ENCODE measurements at regions not wholly inside any gene's neighbourhood (a gene's known extent, or its start where the extent isn't known, plus 50 kb on each side); places are given as distances from the start of the nearest gene placed in this dataset.

- no peak for DNase-seq (ENCODE audit: extremely low spot score)
- POLR2A ChIA-PET = no interaction called here
- TF ChIP-seq SUZ12 (IDR thresholded peaks at IDR 0.05) (no peak), SP1 (IDR thresholded peaks at IDR 0.05) (no peak), ZNF384 (IDR thresholded peaks at IDR 0.05) (no peak), NFRKB (IDR thresholded peaks at IDR 0.05) (no peak), BHLHE40 (IDR thresholded peaks at IDR 0.05; ENCODE audit: borderline replicate concordance) (no peak), FOXM1 (IDR thresholded peaks at IDR 0.05; ENCODE audit: borderline replicate concordance) (no peak), FOXK2 (IDR thresholded peaks at IDR 0.05) (no peak), ELF4 (IDR thresholded peaks at IDR 0.05) (no peak), CTBP1 (IDR thresholded peaks at IDR 0.05; ENCODE audit: borderline replicate concordance) (no peak), ARNT (IDR thresholded peaks at IDR 0.05) (no peak)
- CTCF ChIA-PET = no interaction called here
Measured at GRCh38 chr13:81058916-81059290, 718.0 kb upstream of the SPRY2 start.

DNA sequence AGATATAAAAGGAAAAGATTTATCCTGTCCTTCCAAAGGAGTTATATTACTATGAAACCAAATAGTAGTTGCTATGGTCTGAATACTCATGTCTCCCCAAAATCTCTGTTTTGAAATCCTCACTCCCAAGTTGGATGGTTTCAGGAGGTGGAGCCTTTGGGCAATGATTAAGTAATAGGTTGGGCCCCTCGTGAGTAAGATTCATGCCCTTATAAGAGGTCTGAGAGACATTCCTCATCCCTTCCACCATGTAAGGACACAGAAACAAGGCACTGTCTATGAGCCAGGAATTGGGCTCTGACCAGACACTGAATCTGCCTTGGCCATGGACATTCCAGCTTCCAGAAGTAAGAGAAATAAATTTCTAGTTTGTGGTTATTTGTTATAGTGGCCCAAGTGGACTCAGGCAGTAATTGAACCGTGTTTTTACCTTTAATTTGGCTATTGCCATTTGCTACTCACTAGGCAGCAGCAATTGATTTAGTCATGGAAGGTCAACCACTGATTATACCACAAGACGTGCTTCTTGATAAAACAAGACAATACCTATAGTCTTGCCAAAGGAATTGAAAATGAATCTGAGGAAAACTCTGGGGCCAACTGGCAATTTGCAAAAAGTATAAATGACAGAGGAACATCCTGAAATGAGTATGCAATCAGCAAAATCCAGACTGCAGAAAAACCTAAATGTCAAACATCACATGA, 717.4 kb upstream of the SPRY2 start:
- no peak for TF ChIP-seq CTBP1 (IDR thresholded peaks at IDR 0.05; ENCODE audit: borderline replicate concordance)
- TF ChIP-seq ELF4 (IDR thresholded peaks at IDR 0.05) = no peak
- TF ChIP-seq LEF1 (IDR thresholded peaks at IDR 0.05; ENCODE audit: borderline replicate concordance) = no peak
- TF ChIP-seq SUZ12 (IDR thresholded peaks at IDR 0.05) = no peak
- TF ChIP-seq NFRKB (IDR thresholded peaks at IDR 0.05) = no peak
- TF ChIP-seq BHLHE40 (IDR thresholded peaks at IDR 0.05; ENCODE audit: borderline replicate concordance) = no peak
- no peak for TF ChIP-seq FOXM1 (IDR thresholded peaks at IDR 0.05; ENCODE audit: borderline replicate concordance)
- TF ChIP-seq HDGF (IDR thresholded peaks at IDR 0.05; ENCODE audit: borderline replicate concordance) = no peak
- no peak for TF ChIP-seq ARNT (IDR thresholded peaks at IDR 0.05)
- no peak for TF ChIP-seq TARDBP (IDR thresholded peaks at IDR 0.05)
- no peak for TF ChIP-seq SP1 (IDR thresholded peaks at IDR 0.05)
- no peak for TF ChIP-seq ZNF384 (IDR thresholded peaks at IDR 0.05)
- ChIA-PET POLR2A (no interaction called here), CTCF (no interaction called here)
- DNase-seq (ENCODE audit: extremely low spot score) = no peak

DNA sequence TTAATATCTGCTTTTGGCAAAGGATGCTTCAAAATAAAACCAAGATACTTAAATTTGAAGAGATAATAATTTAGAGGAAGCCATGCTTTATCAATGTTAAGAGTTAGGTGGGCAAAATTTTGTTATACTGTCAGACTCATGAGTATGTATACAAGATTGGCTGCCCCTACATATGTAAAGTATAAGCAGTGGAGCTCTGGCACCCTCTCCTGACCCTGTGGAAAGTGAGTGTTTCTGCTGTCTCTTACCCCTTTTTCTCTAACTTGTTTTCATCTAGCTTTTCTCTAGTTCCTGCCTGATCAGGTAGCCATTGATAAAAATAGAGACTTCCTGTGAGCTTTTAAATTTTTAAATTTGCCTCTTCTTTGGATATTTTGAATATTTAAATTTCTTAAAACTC, 710.9 kb upstream of the SPRY2 start:
- TF ChIP-seq L3MBTL2 (conservative IDR thresholded peaks at IDR 0.05) = no peak
- ChIA-PET POLR2A (no interaction called here), CTCF (interaction anchor here (0.6 to 1.1 kb wide), 2 partner anchors 73 to 1351 kb away, joined by 3 to 4 read pairs; no protein-coding TSS in a partner anchor)
- no peak for DNase-seq (ENCODE audit: extremely low spot score)

GRCh38 chr13:81048026-81048461, 707.1 kb upstream of the SPRY2 start:
- DNase-seq (ENCODE audit: extremely low spot score) = no peak
- TF ChIP-seq HDGF (IDR thresholded peaks at IDR 0.05; ENCODE audit: borderline replicate concordance) (no peak), ELF4 (IDR thresholded peaks at IDR 0.05) (no peak), NFRKB (IDR thresholded peaks at IDR 0.05) (no peak), FOXA1 (IDR thresholded peaks at IDR 0.05) (no peak), ARNT (IDR thresholded peaks at IDR 0.05) (no peak), PKNOX1 (IDR thresholded peaks at IDR 0.05) (no peak), ZNF384 (IDR thresholded peaks at IDR 0.05) (no peak), CTBP1 (IDR thresholded peaks at IDR 0.05; ENCODE audit: borderline replicate concordance) (no peak), FOXK2 (IDR thresholded peaks at IDR 0.05) (no peak), BHLHE40 (IDR thresholded peaks at IDR 0.05; ENCODE audit: borderline replicate concordance) (no peak), LEF1 (IDR thresholded peaks at IDR 0.05; ENCODE audit: borderline replicate concordance) (no peak), SP1 (IDR thresholded peaks at IDR 0.05) (no peak), L3MBTL2 (conservative IDR thresholded peaks at IDR 0.05) (no peak), FOXM1 (IDR thresholded peaks at IDR 0.05; ENCODE audit: borderline replicate concordance) (no peak), TARDBP (IDR thresholded peaks at IDR 0.05) (no peak), SUZ12 (IDR thresholded peaks at IDR 0.05) (no peak)
- ChIA-PET POLR2A (no interaction called here), CTCF (no interaction called here)

- ChIA-PET POLR2A (no interaction called here), CTCF (no interaction called here)
- DNase-seq (ENCODE audit: extremely low spot score) = no peak
- TF ChIP-seq SUZ12 (IDR thresholded peaks at IDR 0.05) (no peak), LEF1 (IDR thresholded peaks at IDR 0.05; ENCODE audit: borderline replicate concordance) (no peak), PKNOX1 (IDR thresholded peaks at IDR 0.05) (no peak), HDGF (IDR thresholded peaks at IDR 0.05; ENCODE audit: borderline replicate concordance) (no peak), SP1 (IDR thresholded peaks at IDR 0.05) (no peak), NFRKB (IDR thresholded peaks at IDR 0.05) (no peak)
Measured at GRCh38 chr13:81041761-81042160, 700.8 kb upstream of the SPRY2 start.

DNA sequence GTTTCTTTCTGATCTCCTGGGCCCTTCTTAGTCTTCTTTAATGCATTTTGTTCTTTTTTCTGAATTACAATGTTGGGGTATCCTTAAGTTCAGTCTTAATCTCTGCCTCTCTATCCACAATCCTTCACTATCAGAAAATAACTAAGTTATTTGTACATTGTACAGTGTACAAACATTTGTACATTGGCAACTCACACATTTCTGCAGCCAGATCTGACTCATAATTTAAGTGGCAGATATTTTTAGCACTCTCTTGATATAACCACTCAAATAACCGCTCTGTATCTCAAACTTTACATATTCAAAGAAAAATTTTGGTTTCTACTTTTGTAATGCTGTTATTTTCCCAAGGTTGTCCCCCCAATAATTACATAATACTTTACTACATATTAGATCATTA, 691.1 kb upstream of the SPRY2 start:
- ChIA-PET POLR2A (no interaction called here), CTCF (no interaction called here)
- DNase-seq (ENCODE audit: extremely low spot score) = no peak
- TF ChIP-seq FOXM1 (IDR thresholded peaks at IDR 0.05; ENCODE audit: borderline replicate concordance) (no peak), ZNF384 (IDR thresholded peaks at IDR 0.05) (no peak), NFRKB (IDR thresholded peaks at IDR 0.05) (no peak), FOXK2 (IDR thresholded peaks at IDR 0.05) (no peak), ELF4 (IDR thresholded peaks at IDR 0.05) (no peak), L3MBTL2 (conservative IDR thresholded peaks at IDR 0.05) (no peak), TARDBP (IDR thresholded peaks at IDR 0.05) (no peak), FOXA1 (IDR thresholded peaks at IDR 0.05) (no peak), SP1 (IDR thresholded peaks at IDR 0.05) (no peak), HDGF (IDR thresholded peaks at IDR 0.05; ENCODE audit: borderline replicate concordance) (no peak), BHLHE40 (IDR thresholded peaks at IDR 0.05; ENCODE audit: borderline replicate concordance) (no peak), ARNT (IDR thresholded peaks at IDR 0.05) (no peak), LEF1 (IDR thresholded peaks at IDR 0.05; ENCODE audit: borderline replicate concordance) (no peak), SUZ12 (IDR thresholded peaks at IDR 0.05) (no peak), PKNOX1 (IDR thresholded peaks at IDR 0.05) (no peak), CTBP1 (IDR thresholded peaks at IDR 0.05; ENCODE audit: borderline replicate concordance) (no peak)
